IPS-18c (cell line): ENCODE measurements at regions not wholly inside any gene's neighbourhood (a gene's known extent, or its start where the extent isn't known, plus 50 kb on each side); places are given as distances from the start of the nearest gene placed in this dataset.
"Not testable (repeated sequence)": the region's sequence is repeated elsewhere in the genome, so short reads cannot be mapped to it uniquely, and the experiment has no call there.

Experiments
- H3K4me3 ChIP-seq: 2 replicates; pipeline ENCODE4 v1.7.0; 2013; ENCODE audit warnings: low read depth, mild to moderate bottlenecking, low read length, moderate library complexity; ENCODE audit not compliant: insufficient read depth
- H3K9me3 ChIP-seq: one replicate; pipeline ENCODE4 v1.6.1; 2013; ENCODE audit warnings: mild to moderate bottlenecking, low read length, moderate library complexity; ENCODE audit not compliant: control insufficient read depth, insufficient read depth

DNA sequence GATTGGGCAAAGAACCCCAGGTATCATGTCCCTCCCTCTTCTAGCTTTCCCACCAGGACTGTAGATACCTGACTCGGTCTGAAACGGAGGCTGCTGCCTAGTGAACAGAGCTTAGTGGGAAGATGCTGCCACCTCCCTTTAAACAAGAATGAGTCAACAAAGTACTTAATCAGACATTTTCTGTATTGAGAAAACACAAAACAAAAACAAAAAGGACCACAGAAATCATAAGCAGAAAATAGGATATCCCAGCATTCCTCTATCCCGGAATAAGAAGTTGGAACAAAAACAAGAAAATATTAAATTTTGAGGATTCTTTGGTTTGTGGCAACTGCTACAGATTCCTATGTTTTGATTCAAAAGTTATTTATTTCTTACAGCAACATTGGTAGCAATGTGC, 51.7 kb upstream of the COL8A1 start:
- no peak overlapping the region for H3K4me3 ChIP-seq
- H3K9me3 ChIP-seq: no peaks in the 10 kb centered on the region

DNA sequence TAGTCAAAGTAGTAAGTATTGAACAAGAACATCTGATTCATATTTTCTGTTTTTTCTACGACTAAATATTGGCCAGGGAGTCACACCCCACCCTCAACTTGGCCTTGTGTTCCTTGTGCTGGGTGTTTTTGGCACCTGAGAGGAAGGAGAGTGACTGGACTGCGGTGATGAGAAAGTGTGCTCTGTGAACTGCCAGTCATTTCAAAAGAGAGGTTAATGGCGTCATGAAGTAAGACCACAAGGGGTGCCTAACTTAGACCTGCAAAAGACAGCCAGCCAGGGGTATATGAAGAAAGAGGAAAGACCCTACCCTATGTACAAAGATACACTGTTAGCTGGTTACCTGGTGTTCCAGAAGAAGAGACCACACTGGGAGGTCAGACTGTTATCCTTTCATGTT, 58.4 kb upstream of the COL8A1 start:
- Histone ChIP-seq H3K4me3 (no peak overlapping the region), H3K9me3 (no peaks in the 10 kb centered on the region)

DNA sequence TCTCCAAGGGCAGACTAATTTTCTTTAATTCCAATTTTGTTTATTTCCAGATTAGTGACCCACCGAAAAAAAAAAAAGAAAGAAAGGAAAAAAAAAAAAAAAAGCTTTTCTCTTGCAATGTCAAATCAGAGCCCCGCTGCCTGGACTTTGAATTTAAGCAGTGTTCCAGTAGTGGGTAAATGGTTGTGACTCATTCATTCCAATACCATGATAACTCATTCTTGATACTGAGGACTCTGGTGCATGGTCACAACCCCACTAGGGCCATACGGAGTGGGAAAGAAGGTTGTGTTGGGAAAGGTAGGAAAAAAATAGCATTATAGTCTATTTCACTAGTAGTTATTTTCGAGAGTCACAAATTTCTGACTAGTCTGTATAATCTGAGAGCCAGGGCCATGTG, 59.1 kb upstream of the COL8A1 start:
- H3K4me3 ChIP-seq: no peak overlapping the region
- no peaks in the 10 kb centered on the region for H3K9me3 ChIP-seq

DNA sequence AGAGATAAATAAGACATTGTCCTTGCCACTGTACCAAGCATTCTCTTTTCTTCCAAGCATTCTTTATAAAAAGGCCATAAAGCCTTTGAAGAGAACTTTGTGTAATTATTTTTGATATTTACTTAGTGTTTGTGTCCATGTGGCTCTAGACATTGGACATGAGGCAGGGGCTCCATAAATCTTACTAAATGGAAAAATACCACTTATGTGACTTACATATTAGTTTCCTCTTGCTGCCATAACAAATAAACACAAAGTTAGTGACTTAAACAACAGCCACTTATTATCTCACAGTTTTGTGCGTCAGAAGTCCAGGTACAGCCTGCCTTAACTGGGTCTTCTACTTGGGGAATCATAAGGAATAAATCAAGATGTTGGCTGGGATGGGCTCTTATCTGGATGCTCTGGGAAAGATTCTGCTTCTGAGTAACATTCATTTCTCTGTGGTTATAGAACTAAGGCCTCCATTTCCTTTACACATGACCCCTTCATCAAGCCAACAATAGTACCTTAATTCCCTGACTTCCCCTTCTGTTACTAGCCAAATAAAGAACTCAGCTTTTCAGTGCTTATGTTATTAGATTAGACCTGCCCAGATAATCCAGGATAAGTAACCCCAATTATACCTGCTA, 59.9 kb upstream of the COL8A1 start:
- H3K9me3 ChIP-seq: no peaks in the 10 kb centered on the region

DNA sequence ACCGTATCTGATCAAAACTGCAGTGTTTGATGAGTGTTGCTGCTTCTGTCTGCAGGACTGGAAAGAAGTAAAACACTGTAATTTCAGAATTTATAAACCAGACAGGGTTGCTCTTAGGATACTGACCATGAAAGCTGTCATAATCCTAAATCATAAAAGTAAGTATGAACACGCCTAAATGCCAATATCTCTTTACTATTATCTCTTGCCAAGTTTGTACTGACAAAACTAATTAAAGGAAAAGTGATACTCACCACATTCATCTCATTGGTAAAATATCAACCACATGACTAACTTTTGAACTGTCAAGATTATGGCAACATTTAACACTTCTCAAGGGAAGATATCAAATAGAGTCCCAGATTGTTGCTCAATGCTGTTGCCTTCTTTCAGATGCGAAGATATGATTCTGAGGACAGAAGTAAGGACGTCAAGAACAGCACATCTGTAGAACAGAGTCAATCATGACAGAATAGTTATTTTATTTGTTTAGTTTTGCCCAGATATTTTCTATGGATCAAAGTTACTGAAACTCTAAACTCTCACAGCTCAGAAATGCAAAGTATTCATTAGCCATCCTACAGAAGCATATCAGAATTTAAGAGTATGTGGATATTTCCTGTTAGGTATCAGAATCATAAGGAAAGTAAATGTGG, 61.4 kb upstream of the COL8A1 start:
- Histone ChIP-seq H3K4me3 (no peak overlapping the region), H3K9me3 (no peaks in the 10 kb centered on the region)

More for the DNA sequence above, 59.9 kb upstream of the COL8A1 start:
- H3K4me3 ChIP-seq: no peak overlapping the region

DNA sequence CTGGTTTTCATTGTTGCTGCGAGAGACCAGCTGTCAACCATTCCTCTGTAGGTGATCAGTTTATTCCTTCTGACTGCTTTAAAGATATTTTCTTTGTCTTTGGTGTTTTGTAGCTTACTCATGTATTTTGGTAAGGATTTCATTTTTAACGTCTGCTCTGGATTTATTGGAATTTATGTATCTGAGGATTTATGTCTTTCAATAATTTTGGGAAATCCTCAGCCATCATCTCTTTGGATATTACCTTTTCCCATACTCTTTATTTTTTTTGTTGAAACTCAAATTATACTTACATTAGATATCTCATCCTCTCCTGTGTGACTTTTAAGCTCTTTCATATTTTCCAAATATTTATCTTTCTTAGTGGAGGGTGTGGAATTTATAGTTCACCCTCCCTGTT, 62.7 kb upstream of the COL8A1 start:
- H3K4me3 ChIP-seq: no peak overlapping the region
- H3K9me3 ChIP-seq: no peaks in the 10 kb centered on the region

DNA sequence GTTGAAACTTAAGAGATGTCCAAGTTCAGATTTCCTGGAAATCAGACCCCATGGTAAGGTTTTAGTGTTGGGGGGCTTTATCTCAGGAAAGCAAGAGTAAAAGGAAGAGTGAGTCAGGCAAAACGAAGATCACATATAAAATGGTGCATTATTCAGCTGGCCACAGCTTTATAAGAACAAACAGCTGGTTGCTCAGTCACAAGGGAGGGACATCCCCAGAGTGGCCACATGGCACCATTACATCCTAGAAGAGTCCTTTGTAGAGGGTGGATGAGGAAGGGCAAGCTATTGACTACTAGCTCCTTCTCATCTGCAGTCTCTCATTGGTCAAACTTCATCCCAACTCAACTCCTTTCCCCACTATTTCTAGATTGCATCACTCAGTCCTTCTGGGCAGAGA, 68.3 kb upstream of the COL8A1 start:
- H3K9me3 ChIP-seq: no peaks in the 10 kb centered on the region
- H3K4me3 ChIP-seq: no peak overlapping the region

DNA sequence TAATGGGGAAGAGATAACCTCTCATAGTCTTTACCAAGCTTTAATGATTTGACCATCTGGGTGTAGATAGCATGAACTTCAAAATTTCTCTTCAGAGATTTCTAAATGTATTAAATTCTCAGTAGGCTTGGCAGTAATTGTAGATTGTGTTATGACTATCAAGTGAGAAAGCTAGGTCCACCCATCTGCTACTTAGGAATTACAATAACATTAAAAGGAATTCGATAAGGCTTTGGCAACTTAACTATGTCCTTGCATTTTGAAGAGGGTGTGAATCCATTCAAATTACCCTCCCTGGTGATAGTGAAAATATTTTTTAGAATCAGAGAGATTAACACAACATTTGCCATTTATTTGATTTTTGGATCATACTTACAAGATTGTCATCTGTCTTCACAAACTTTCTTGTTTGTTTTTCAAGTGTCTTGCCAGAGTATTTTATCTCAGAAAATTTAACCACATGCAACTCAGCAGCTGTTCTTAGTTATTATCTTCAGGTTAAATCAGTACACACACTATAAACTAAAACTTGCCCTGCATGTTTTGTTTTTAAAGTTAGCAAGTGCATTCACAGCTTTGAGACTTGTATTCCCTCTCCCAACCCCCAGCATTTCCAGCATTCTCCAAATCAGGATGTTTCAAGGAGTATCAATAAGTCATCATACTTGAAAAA, 69.6 kb upstream of the COL8A1 start:
- Histone ChIP-seq H3K4me3 (no peak overlapping the region), H3K9me3 (no peaks in the 10 kb centered on the region)

DNA sequence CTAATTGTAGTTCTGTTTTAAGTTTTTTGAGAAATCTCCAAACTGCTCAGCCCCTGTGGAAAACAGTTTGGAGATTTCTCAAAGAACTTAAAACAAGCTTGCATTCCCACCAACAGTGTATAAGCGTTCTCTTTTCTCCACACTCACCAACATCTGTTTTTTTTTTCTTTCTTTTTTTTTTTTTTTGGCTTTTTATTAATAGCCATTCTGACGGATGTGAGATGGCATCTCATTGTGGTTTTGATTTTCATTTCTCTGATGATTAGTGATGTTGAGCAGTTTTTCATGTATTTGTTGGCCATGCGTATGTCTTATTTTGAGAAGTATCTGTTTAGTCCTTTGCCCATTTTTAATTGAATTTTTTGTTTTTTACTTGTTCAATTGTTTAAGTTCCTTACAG, 73.1 kb upstream of the COL8A1 start:
- no peak overlapping the region for H3K4me3 ChIP-seq

DNA sequence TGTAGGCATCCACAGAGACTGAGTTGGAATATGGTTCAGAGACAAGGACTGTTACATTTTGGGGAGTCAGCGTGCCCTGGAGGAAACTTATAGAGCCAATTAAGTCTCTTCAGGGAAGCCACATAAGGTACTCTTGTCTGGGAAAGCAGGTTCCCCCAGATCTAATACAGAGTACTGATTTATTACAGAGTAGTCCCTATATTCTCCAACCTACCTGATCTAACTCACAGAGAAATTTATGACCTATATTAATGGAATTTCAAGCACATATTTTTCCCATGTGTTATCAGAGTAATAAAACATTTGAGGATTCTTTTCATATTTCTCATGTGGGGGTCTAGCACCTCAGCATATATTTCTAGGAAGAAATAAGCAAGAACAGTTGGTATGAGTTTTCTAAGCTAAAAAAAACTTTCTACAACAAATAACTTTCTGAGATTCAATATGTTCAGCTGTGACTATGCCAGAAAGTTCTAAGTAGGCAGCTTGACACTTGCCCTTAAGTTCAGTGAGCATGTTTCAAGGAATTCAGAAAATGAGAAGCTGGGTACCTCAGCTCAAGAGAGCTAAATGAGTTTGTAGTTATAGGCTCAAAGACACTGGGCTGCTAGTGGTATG, 75.3 kb upstream of the COL8A1 start:
- Histone ChIP-seq H3K4me3 (no peak overlapping the region), H3K9me3 (no peaks in the 10 kb centered on the region)

More for the DNA sequence above, 73.1 kb upstream of the COL8A1 start:
- H3K9me3 ChIP-seq: no peaks in the 10 kb centered on the region

DNA sequence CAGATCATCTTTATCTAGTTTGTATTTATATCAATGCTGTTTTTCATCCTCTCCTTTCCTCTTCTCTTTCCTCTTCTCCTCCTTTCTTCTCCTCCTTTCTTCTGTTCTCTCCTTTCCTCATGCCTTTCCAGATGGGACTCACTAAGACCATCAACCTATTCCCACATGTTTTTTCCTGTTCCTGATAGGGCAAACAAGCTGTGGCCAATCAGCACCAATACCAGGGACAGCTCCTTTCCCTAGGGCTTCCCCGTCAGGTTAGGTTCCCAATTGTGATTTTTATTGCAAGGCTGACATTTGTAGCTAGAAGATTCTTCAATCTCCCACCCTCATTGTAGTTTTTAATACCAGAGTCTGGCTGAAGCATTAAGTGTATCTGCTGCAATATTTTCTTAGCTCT, 76.3 kb upstream of the COL8A1 start:
- Histone ChIP-seq H3K9me3 (no peaks in the 10 kb centered on the region), H3K4me3 (no peak overlapping the region)

DNA sequence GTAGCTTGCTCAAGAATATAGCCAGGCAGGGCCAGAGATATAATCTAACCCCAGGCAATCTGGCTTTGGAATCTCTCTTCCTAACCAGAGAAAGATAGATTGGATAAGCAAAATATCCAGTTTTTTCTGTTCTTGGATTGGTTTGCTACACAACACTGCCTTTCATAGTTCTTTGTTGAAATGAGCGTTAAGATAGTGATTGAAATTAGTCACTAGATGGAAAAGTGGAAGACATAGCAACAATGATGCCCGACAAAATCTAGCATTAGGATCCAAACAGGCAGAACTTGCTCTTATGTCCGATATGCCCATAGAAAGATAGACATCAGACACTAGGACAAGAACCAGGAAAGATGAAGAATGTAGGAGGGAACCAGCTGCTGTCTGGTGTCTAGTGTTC, 77.3 kb upstream of the COL8A1 start:
- Histone ChIP-seq H3K4me3 (no peak overlapping the region), H3K9me3 (no peaks in the 10 kb centered on the region)

DNA sequence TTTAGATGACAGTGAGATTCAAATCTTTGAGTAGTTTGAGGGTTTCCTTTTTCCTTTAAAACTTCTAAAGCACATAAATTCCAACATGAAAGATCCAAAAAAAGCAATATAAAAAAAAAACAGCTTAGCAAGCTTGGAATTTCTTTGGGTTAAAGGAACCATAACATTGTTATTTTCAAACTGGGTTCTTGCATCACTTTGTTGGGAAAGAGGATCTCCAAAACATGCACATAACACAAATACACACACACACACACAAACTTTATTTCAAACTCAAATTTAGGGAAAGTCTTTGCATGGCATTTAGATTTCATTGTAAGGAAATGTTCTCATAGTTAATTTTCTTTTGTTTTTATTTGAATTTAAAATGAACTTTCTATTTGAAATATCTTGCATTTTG, 79.2 kb upstream of the COL8A1 start:
- H3K4me3 ChIP-seq: no peak overlapping the region

DNA sequence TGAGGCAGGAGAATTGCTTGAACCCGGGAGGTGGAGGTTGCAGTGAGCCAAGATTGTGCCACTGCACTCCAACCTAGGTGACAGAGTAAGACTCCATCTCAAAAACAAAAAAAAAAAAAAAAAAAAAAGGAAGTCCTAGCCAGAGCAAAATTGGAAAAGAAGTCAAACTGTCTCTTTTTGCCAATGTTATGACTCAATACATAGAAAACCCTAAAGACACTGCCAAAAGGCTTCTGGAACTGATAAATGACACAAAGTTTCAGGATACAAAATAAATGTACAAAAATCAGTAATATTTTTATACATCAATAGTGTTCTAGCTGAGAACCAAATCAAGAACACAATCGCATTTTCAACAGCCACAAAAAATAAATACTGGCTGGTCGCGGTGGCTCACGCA, 82.5 kb upstream of the COL8A1 start:
- H3K9me3 ChIP-seq, H3K4me3 ChIP-seq: not testable (repeated sequence)

More for the DNA sequence above, 79.2 kb upstream of the COL8A1 start:
- H3K9me3 ChIP-seq: no peaks in the 10 kb centered on the region

DNA sequence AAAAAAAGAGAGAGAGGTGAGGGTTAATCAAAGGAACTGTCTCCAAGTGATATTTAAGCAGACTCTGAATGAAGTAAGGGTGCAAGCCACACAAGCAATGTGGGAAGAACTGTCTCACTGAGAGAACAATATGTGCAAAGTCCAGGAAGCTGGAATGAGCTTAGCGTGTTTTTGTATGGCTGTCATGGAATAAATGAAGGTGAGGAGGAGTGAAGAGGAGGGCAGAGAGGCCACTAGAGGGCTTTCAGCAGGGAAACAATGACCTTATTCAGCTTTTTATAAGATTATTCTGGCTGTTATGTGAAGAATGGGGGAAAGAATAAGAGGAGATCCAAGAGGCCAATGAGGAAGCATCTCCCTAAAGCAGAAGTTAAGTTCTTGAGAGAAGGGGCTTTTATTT, 86.9 kb upstream of the COL8A1 start:
- Histone ChIP-seq H3K9me3 (no peaks in the 10 kb centered on the region), H3K4me3 (no peak overlapping the region)

DNA sequence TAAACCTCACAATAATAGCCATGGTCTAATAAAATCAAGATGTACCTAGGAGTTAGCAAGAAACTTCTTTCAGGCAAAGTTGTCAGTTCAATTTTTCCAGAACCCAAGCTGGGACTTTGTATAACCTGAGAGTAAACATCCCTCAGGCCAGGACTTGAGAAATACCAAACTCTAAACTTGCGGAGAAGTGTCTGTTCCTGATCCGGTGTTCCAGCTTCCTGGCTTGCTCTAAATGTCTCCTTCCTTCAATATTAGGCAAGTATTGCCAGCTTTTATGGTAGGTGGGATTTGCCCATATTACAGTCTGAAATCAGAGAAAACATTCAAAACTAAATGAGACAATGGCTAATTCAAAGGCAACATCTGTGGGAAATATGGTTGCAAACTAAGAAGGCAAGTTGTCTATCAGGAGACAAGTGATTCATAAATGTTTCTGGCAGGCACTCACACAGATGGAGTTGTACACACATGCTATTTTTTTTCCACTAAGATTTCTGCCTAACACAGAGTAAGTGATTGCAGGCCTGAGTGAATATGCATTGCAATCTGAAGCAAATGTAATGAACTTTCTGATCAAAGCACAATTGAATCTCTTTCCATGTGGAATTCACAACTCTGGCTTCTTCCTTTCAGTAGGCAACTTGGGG, 88.3 kb upstream of the COL8A1 start:
- no peak overlapping the region for H3K4me3 ChIP-seq
- no peaks in the 10 kb centered on the region for H3K9me3 ChIP-seq

DNA sequence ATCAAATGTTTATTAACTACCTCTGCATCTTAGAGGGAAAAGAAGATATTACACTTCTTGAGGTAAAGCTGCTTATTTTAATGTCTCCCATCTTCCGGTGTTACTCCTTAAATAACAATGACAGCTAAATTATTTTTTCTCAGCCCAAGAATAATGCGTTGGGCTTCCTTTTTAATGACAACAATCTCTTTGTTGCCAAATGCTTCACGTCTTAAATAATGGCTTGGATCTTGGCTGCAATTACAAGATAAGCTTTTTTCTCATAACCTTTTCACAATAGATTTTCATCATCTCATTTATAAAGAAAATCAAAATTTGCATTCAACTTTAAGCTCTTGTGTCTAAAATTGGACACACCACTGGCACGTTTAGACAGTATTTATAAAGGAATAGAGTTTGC, 89.2 kb upstream of the COL8A1 start:
- no peaks in the 10 kb centered on the region for H3K9me3 ChIP-seq
- no peak overlapping the region for H3K4me3 ChIP-seq

DNA sequence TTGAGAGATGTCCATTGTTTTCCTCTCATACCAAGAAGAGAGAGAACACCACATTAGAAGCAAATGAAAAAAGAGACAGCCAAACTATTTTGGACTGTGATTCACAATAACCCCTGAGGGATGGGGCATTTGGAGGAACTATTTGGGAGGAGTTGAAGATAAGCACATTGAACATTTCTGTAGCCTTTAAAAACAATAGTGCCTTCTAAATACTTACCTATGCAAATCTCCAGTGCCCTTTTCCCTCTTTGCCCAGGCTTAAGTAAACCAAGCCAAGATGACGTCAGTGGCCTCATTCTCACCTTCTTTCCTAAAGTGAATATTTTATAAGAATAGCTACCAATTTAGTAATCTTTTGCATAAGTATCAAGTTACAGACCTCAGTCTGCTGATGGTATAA, 89.7 kb upstream of the COL8A1 start:
- H3K9me3 ChIP-seq: no peaks in the 10 kb centered on the region
- H3K4me3 ChIP-seq: no peak overlapping the region
